Nephron (organoid): ENCODE measurements at regions not wholly inside any gene's neighbourhood (a gene's known extent, or its start where the extent isn't known, plus 50 kb on each side); places are given as distances from the start of the nearest gene placed in this dataset.

Experiments
- H3K27ac Mint-ChIP-seq, 3 experiments: 2 replicates each; pipeline ENCODE4 v1.8.0; 2020; ENCODE audit warnings: mixed read lengths in 3 of 3, mild to moderate bottlenecking in 2 of 3, moderate library complexity in 1 of 3
- H3K27me3 Mint-ChIP-seq: 2 replicates; pipeline ENCODE4 v1.8.0; 2021; ENCODE audit warnings: low read depth, mild to moderate bottlenecking, moderate library complexity, mixed read lengths
- H3K36me3 Mint-ChIP-seq: 2 replicates; pipeline ENCODE4 v1.8.0; 2020; ENCODE audit warnings: low read depth, mixed read lengths
- H3K4me1 Mint-ChIP-seq: 2 replicates; pipeline ENCODE4 v1.8.0; 2020; ENCODE audit warnings: mixed read lengths
- H3K4me3 Mint-ChIP-seq, 3 experiments: 2 replicates each; pipeline ENCODE4 v1.8.0; 2020; ENCODE audit warnings: mild to moderate bottlenecking in 3 of 3, mixed read lengths in 3 of 3, moderate library complexity in 2 of 3
- H3K9me3 Mint-ChIP-seq: 2 replicates; pipeline ENCODE4 v1.8.0; 2020; ENCODE audit warnings: mixed read lengths
- CTCF ChIP-seq, 3 experiments: fragments of 200-600 bp; sonication (generic); IDR thresholded peaks; one replicate each; pipeline ENCODE4 v1.5.0; 2021; ENCODE audit warnings: antibody characterized with exemption in 3 of 3; ENCODE audit not compliant: unreplicated experiment in 3 of 3

- Mint-ChIP-seq H3K9me3 (no peaks in the 10 kb centered on the region), H3K4me3 (no peak overlapping the region), H3K27me3 (no peaks in the 10 kb centered on the region), H3K27ac (no peak overlapping the region), H3K4me1 (peaks cover 3% of the 10 kb centered on the region), H3K36me3 (no peaks in the 10 kb centered on the region)
- no peak for TF ChIP-seq CTCF (IDR thresholded peaks at IDR 0.05; ENCODE audit: unreplicated experiment in 3 of 3)
These were observed 347.5 kb downstream of the TFEC start for GRCh38 chr7:115683093-115683492.

DNA sequence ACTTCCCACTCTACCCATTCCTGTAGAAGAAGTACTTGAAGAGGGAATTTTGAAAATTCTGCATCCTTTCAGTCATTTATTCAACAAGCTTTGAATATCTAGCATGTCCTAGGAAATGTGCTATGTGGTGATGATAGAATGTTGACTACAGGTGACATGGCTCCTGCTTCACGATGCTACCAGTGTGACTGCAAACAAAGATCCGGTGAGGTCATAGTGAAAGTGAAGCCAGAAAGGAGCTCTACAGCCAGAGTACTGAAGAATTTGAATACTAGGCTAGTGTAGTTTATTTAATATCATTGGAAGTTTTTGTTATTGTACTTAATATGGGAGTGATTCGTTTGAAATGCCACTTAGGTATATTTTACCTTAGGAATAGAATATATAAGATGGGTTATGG, 348.1 kb downstream of the TFEC start:
- Mint-ChIP-seq H3K27ac (no peak overlapping the region), H3K27me3 (no peaks in the 10 kb centered on the region), H3K36me3 (no peaks in the 10 kb centered on the region), H3K4me1 (peaks cover 9% of the 10 kb centered on the region), H3K9me3 (no peaks in the 10 kb centered on the region), H3K4me3 (no peak overlapping the region)
- TF ChIP-seq CTCF (IDR thresholded peaks at IDR 0.05; ENCODE audit: unreplicated experiment in 3 of 3) = no peak

- Mint-ChIP-seq H3K4me3 (no peak overlapping the region), H3K9me3 (no peaks in the 10 kb centered on the region), H3K4me1 (peaks cover 11% of the 10 kb centered on the region), H3K27ac (no peak overlapping the region), H3K36me3 (no peaks in the 10 kb centered on the region), H3K27me3 (no peaks in the 10 kb centered on the region)
- TF ChIP-seq CTCF (IDR thresholded peaks at IDR 0.05; ENCODE audit: unreplicated experiment in 3 of 3) = no peak
These were observed 349.6 kb downstream of the TFEC start for GRCh38 chr7:115680921-115681320.

DNA sequence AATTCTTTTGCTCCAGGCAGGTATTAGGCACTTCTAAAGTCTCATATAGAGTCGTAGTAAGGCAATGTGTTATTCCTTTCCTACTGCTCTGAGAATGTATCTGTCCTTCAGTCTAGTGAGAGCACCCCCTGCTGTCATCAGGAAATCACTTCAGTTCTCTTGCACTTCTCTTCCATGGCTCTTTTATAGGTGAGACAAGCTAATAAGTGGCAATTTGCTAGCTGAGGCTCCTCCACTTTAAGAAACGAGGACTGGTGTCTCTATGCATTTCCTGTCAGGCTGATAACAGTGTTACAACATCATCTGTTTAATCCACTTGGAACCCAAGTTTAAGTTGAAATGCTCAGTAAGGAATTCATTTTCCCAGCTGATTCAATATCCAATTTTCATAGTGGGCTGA, 350.6 kb downstream of the TFEC start:
- Mint-ChIP-seq H3K36me3 (no peaks in the 10 kb centered on the region), H3K9me3 (no peaks in the 10 kb centered on the region), H3K4me3 (no peak overlapping the region), H3K27ac (no peak overlapping the region), H3K27me3 (no peaks in the 10 kb centered on the region), H3K4me1 (peaks cover 11% of the 10 kb centered on the region)
- TF ChIP-seq CTCF (IDR thresholded peaks at IDR 0.05; ENCODE audit: unreplicated experiment in 3 of 3) = peak; percentile 35 to 54 (median 41)

DNA sequence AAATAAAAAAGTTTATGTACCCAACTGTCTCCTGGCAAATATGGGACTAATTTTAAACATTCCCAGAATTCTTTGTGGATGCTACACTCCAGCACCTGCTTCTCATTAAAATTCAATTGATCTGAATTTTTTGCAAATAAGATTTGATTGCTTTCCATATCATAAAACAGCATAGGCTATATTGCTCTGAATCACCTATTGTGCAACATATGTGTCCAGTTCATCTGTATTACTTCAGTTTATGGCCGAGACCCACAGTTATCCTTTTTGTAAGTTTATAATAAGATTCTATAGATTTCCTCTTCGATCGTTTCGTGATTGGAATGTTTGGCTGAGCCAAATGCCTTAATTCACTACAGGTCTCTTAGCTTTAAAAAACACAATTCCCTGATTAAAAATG, 351.1 kb downstream of the TFEC start:
- H3K36me3 Mint-ChIP-seq = no peaks in the 10 kb centered on the region
- no peaks in the 10 kb centered on the region for H3K9me3 Mint-ChIP-seq
- no peak overlapping the region for H3K4me3 Mint-ChIP-seq
- no peaks in the 10 kb centered on the region for H3K27me3 Mint-ChIP-seq
- no peak for TF ChIP-seq CTCF (IDR thresholded peaks at IDR 0.05; ENCODE audit: unreplicated experiment in 3 of 3)
- H3K27ac Mint-ChIP-seq = no peak overlapping the region
- peaks cover 11% of the 10 kb centered on the region for H3K4me1 Mint-ChIP-seq

DNA sequence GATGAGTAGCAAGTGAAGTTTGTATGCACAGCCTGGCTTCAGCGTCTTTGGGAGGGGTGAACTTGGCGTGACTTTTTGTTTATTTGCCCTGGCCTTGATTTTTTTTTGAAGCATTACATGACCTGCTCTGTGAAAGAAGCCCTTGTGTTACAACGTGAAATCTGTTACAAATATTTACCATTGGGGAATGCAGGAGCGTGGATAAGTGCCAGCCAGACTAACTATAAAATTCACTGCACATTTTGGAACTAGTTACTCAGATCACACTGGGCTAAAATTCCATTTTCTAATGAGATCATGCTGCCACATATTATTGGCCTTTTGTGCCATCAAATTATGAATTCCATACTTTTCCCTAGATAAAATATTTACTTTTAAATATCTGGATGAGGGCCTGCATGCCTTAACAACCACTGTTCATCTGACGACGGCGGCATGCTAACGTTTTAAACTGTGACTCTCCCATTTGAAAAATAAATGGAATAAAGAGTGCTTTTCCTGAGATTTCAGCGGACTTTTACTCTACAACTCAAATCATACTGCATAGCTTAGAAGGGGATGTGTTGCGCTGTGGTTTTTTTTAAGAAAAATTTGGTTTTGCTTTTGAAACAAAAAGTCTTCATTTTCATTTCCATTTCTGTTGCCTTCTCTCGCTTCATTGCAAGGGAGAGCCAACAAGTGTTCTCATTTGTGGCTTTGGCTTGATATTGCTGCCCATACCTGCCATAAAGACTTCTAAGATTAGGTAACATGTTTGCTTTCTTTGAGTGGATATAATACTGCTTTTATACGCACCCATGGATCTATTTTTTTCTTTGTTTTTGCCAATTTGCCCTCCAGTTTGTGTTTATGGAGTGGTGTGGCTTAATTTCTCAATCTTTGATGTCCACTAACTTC, 352.2 kb downstream of the TFEC start:
- Mint-ChIP-seq H3K4me1 (peaks cover 11% of the 10 kb centered on the region), H3K36me3 (no peaks in the 10 kb centered on the region), H3K27ac (peak overlapping the region; percentile 32 to 54 (median 42)), H3K4me3 (no peak overlapping the region), H3K9me3 (no peaks in the 10 kb centered on the region), H3K27me3 (no peaks in the 10 kb centered on the region)
- TF ChIP-seq CTCF (IDR thresholded peaks at IDR 0.05; ENCODE audit: unreplicated experiment in 3 of 3) = no peak
